ENCODE measurements at regions not wholly inside any gene's neighbourhood (a gene's known extent, or its start where the extent isn't known, plus 50 kb on each side); places are given as distances from the start of the nearest gene placed in this dataset.

DNA sequence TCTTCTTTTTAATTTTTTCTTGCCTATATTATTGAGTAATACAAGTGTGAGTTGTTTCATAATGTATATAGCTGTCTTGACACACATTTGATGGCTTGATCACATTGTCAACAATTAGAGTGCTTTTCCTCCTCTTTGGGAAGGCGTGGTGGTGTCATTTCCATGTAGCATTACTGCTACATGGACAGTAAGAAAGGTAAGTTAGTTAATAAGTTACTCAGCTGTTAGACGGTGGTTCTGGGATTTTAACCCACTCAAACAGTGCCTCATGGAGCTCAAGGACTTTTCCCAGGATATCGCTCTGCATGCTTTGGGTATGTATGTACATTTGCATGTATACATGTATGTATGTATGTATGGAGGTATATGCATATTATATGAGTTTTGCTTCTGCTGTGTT, 94.6 kb downstream of the HAPSTR1 start:
- Histone ChIP-seq H3K4me3 (ENCODE audit: low read length) (no peak overlapping the region), H3K4me1 (ENCODE audit: control insufficient read depth, insufficient read depth, low read length) (no peaks in the 10 kb centered on the region), H3K27me3 (ENCODE audit: control insufficient read depth, insufficient read depth, low read length) (no peaks in the 10 kb centered on the region), H3K9me3 (ENCODE audit: control insufficient read depth, insufficient read depth, low read length) (no peaks in the 10 kb centered on the region), H3K27ac (ENCODE audit: low read length) (no peak overlapping the region), H3K36me3 (ENCODE audit: control insufficient read depth, insufficient read depth, low read length) (no peaks in the 10 kb centered on the region)
- DNase-seq (ENCODE audit: low read depth, low spot score): no peak
- WGBS (ENCODE audit: insufficient coverage, insufficient read length): no CpG with 5 or more reads among the region's 3 CpGs

DNA sequence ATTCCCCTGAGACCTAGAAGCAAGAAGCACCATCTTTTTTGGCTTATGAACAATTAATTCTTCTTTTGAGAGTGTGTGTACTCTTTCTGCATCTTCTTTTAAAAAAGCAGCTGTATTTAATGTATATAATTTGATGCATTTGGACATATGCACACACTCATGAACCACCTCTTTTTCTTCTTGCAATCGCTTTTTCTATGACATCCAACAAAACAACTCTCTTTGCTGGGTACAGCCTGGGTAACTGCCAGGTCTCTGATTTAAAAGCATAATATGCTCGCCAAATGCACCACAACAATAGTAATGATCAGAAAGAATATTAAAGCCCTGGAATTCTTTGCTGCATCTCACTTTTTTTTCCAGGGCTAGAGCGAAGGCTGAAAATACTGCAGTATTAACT, 97.3 kb downstream of the HAPSTR1 start:
- H3K4me3 ChIP-seq (ENCODE audit: low read length): no peak overlapping the region
- no peaks in the 10 kb centered on the region for H3K27me3 ChIP-seq (ENCODE audit: control insufficient read depth, insufficient read depth, low read length)
- no peak overlapping the region for H3K27ac ChIP-seq (ENCODE audit: low read length)
- no peak for DNase-seq (ENCODE audit: low read depth, low spot score)
- H3K9me3 ChIP-seq (ENCODE audit: control insufficient read depth, insufficient read depth, low read length): no peaks in the 10 kb centered on the region
- H3K36me3 ChIP-seq (ENCODE audit: control insufficient read depth, insufficient read depth, low read length): no peaks in the 10 kb centered on the region
- H3K4me1 ChIP-seq (ENCODE audit: control insufficient read depth, insufficient read depth, low read length): no peaks in the 10 kb centered on the region
- WGBS (ENCODE audit: insufficient coverage, insufficient read length): no CpG with 5 or more reads among the region's 3 CpGs

DNA sequence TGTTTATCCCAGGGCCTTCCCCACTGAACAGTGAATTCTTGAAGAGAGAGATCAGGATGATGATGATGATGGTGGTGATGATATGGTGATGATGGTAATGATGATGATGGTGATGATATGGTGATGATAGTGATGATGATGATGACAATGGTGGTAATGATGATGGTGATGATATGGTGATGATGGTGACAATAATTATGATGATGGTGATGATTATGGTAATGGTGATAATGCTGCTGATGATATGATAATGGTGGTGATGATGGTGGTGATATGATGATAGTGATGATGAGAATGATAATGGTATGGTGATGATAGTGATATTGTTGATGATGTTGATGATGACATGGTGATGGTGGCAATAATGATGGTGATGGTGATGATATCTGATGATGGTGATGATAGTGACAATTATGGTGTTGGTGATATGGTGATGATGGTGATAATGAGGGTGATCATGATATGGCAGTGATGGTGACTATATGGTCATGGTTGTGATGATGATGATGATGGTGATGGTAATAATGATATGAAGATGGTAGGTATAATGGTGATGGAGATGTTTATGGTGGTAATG, 99.9 kb downstream of the HAPSTR1 start:
- no peak for DNase-seq (ENCODE audit: low read depth, low spot score)
- H3K9me3 ChIP-seq (ENCODE audit: control insufficient read depth, insufficient read depth, low read length): no peaks in the 10 kb centered on the region
- no peaks in the 10 kb centered on the region for H3K36me3 ChIP-seq (ENCODE audit: control insufficient read depth, insufficient read depth, low read length)
- no peaks in the 10 kb centered on the region for H3K27me3 ChIP-seq (ENCODE audit: control insufficient read depth, insufficient read depth, low read length)
- H3K4me1 ChIP-seq (ENCODE audit: control insufficient read depth, insufficient read depth, low read length): no peaks in the 10 kb centered on the region
- H3K4me3 ChIP-seq (ENCODE audit: low read length): no peak overlapping the region
- no peak overlapping the region for H3K27ac ChIP-seq (ENCODE audit: low read length)

DNA sequence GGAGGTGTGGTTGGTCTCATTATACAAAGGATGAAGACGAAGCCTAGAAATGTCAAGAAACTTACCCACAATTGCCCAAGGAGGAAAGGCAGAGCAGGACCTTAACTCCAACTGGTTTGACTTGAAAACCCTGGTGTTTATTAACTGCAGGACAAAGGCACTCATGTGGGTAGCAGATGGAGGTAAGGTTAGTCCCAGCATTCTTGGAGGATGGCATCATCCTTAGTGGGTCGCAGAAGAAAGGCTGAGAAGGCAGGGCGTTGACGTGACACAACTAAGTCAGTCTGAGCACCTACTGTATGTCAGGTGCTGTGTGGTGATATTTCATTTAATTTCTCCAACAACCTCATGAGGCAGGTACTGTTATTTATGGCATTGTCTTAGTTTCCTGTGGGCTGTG, 101.3 kb downstream of the HAPSTR1 start:
- Histone ChIP-seq H3K4me1 (ENCODE audit: control insufficient read depth, insufficient read depth, low read length) (no peaks in the 10 kb centered on the region), H3K27me3 (ENCODE audit: control insufficient read depth, insufficient read depth, low read length) (no peaks in the 10 kb centered on the region), H3K9me3 (ENCODE audit: control insufficient read depth, insufficient read depth, low read length) (no peaks in the 10 kb centered on the region), H3K36me3 (ENCODE audit: control insufficient read depth, insufficient read depth, low read length) (no peaks in the 10 kb centered on the region), H3K4me3 (ENCODE audit: low read length) (no peak overlapping the region), H3K27ac (ENCODE audit: low read length) (no peak overlapping the region)
- no CpG with 5 or more reads among the region's 4 CpGs for WGBS (ENCODE audit: insufficient coverage, insufficient read length)
- DNase-seq (ENCODE audit: low read depth, low spot score): no peak

DNA sequence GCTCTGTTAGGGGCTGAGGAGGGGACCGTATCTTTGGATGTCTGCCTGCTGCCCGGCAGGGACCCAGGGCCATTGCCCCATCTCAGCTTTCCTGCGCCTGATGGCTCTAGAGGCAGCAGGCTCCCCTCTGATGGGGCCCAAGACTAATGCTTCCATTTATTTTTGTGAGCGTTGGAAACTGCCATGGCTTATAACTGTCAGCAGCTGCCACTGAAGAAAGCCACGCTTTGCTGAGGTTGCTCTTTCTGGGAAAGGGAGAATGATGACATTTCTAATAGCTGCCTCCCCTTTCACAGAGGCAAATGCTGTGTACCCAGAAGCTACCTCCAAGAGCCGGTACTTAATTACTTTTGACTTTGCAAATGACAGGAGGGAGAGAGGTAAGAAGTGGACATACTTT, 103.8 kb downstream of the HAPSTR1 start:
- Histone ChIP-seq H3K4me3 (ENCODE audit: low read length) (no peak overlapping the region), H3K4me1 (ENCODE audit: control insufficient read depth, insufficient read depth, low read length) (no peaks in the 10 kb centered on the region), H3K36me3 (ENCODE audit: control insufficient read depth, insufficient read depth, low read length) (no peaks in the 10 kb centered on the region), H3K27me3 (ENCODE audit: control insufficient read depth, insufficient read depth, low read length) (no peaks in the 10 kb centered on the region), H3K9me3 (ENCODE audit: control insufficient read depth, insufficient read depth, low read length) (no peaks in the 10 kb centered on the region), H3K27ac (ENCODE audit: low read length) (no peak overlapping the region)
- no CpG with 5 or more reads among the region's 6 CpGs for WGBS (ENCODE audit: insufficient coverage, insufficient read length)
- no peak for DNase-seq (ENCODE audit: low read depth, low spot score)

DNA sequence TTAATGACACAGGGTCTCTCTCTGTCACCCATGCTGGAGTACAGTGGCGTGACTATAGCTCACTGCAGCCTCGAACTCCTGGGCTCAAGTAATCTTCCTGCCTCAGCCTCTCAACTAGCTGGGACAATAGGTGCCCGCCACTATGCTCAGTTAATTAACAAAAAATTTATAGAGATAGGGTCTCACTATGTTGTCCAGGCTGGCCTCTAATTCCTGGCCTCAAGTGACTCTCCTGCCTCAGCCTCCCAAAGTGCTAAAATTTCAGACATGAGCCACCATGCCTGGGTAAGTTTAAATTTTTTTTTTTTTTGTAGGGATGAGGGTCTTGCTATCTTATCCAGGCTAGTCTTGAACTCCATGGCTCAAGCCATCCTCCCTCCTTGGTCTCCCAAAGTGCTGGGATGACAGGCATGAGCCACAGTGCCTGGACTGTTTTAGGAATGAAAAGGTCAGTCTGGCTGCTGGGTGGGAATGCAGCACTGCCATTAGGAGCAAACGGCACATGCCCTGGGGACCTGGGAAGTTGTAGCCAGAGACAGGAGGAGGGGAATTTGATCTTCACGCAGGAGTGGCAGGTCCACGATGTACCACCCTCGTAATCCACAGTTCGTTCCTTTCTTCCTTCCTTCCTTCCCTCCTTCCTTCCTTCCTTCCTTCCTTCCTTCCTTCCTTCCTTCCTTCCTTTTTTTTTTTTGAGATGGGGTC, 106.7 kb downstream of the HAPSTR1 start:
- Histone ChIP-seq H3K27ac (ENCODE audit: low read length) (no peak overlapping the region), H3K4me3 (ENCODE audit: low read length) (no peak overlapping the region), H3K27me3 (ENCODE audit: control insufficient read depth, insufficient read depth, low read length) (no peaks in the 10 kb centered on the region), H3K9me3 (ENCODE audit: control insufficient read depth, insufficient read depth, low read length) (no peaks in the 10 kb centered on the region; the same call in 1 of the 2 replicates), H3K36me3 (ENCODE audit: control insufficient read depth, insufficient read depth, low read length) (no peaks in the 10 kb centered on the region), H3K4me1 (ENCODE audit: control insufficient read depth, insufficient read depth, low read length) (no peaks in the 10 kb centered on the region)
- no peak for DNase-seq (ENCODE audit: low read depth, low spot score)
- WGBS (ENCODE audit: insufficient coverage, insufficient read length): no CpG with 5 or more reads among the region's 8 CpGs

DNA sequence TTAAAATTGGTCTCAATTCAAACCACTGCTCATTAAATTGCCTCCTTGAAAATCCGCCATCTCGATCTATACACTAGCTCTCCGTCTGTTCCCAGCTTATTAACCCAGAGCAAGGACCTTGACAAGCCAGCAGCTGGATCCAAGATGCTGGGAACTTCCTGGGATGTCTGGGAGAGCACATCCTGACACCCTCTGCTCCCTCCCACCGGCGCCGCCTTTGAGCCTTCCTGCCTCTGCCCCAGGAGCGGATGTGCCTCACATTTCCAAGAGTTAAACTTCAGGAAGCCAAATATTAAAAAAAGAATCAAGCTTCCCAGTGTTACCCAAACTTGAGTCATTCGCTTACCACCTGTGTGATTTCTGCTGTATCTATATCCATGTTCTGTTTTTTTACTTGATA, 107.9 kb downstream of the HAPSTR1 start:
- DNase-seq (ENCODE audit: low read depth, low spot score): no peak
- Histone ChIP-seq H3K4me1 (ENCODE audit: control insufficient read depth, insufficient read depth, low read length) (no peaks in the 10 kb centered on the region), H3K9me3 (ENCODE audit: control insufficient read depth, insufficient read depth, low read length) (no peaks in the 10 kb centered on the region; the same call in 1 of the 2 replicates), H3K36me3 (ENCODE audit: control insufficient read depth, insufficient read depth, low read length) (no peaks in the 10 kb centered on the region), H3K27me3 (ENCODE audit: control insufficient read depth, insufficient read depth, low read length) (no peaks in the 10 kb centered on the region), H3K27ac (ENCODE audit: low read length) (no peak overlapping the region), H3K4me3 (ENCODE audit: low read length) (no peak overlapping the region)
- no CpG with 5 or more reads among the region's 8 CpGs for WGBS (ENCODE audit: insufficient coverage, insufficient read length)

DNA sequence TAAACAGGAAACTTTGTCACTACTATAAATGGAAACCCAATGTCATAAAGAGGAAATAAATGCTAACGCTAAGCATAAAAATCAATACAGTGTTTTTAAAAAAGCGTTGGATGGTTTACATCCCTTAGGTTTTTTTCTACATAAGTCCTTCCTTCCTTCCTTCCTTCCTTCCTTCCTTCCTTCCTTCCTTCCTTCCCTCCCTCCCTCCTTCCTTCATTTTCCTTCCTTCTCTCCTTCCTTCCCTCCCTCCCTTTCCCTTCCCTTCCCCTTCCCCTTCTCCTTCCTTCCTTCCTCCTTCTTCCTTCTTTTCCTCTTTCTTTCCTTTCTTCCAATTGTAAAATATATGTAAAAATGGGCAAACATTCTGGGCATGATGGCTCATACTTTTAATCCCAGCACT, 108.3 kb downstream of the HAPSTR1 start:
- no CpG with 5 or more reads among the region's 2 CpGs for WGBS (ENCODE audit: insufficient coverage, insufficient read length)
- Histone ChIP-seq H3K4me3 (ENCODE audit: low read length) (no peak overlapping the region), H3K36me3 (ENCODE audit: control insufficient read depth, insufficient read depth, low read length) (no peaks in the 10 kb centered on the region), H3K27ac (ENCODE audit: low read length) (no peak overlapping the region), H3K27me3 (ENCODE audit: control insufficient read depth, insufficient read depth, low read length) (no peaks in the 10 kb centered on the region), H3K4me1 (ENCODE audit: control insufficient read depth, insufficient read depth, low read length) (no peaks in the 10 kb centered on the region), H3K9me3 (ENCODE audit: control insufficient read depth, insufficient read depth, low read length) (no peaks in the 10 kb centered on the region; the same call in 1 of the 2 replicates)
- DNase-seq (ENCODE audit: low read depth, low spot score): no peak

DNA sequence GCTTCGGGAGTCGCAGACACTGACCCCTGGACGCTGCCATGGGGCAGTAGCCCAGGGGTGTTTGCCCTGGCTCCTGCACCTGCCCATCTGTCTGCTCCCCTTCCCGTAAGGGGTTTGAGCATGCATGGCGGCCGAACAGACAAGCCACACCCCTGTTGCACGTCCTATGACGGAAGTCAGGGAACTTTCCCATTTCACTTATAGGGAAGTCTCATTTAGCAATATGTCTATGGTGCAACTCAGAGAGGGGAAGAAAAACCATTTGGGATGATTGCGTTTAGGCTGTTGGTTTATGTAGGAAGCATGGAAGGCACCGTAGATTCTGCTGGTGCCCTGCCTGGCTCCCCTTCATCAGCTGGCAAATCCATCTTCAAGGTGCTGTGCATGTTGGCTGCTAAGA, 112.5 kb downstream of the HAPSTR1 start:
- no CpG with 5 or more reads among the region's 10 CpGs for whole genome bisulfite sequencing (ENCODE audit: insufficient coverage, insufficient read length)
- DNase-seq (ENCODE audit: low read depth, low spot score): no peak
- H3K36me3 ChIP-seq (ENCODE audit: control insufficient read depth, insufficient read depth, low read length): no peaks in the 10 kb centered on the region
- no peak overlapping the region for H3K27ac ChIP-seq (ENCODE audit: low read length)
- no peak overlapping the region for H3K4me3 ChIP-seq (ENCODE audit: low read length)
- H3K4me1 ChIP-seq (ENCODE audit: control insufficient read depth, insufficient read depth, low read length): no peaks in the 10 kb centered on the region
- H3K27me3 ChIP-seq (ENCODE audit: control insufficient read depth, insufficient read depth, low read length): no peaks in the 10 kb centered on the region
- H3K9me3 ChIP-seq (ENCODE audit: control insufficient read depth, insufficient read depth, low read length): no peaks in the 10 kb centered on the region; the same call in 1 of the 2 replicates

DNA sequence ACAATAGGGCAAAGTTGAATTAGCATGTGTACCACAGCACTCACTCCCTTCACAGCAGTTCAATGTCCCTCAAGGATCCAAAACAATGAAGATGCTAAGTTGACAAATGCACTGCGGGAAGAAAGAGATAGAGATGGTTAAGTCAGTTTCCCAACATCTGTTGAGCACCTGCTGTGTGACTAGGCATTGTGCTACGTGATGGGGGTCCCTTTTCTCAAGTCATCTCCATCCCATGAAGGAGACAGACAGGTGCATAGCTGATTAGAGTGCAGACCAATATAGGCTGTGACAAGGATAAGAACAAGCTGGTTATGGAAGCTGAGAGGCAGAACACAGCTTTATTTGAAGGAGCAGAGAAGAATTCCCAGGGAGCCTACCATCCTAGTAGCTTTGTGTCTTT, 114.2 kb downstream of the HAPSTR1 start:
- Histone ChIP-seq H3K9me3 (ENCODE audit: control insufficient read depth, insufficient read depth, low read length) (no peaks in the 10 kb centered on the region; the same call in 1 of the 2 replicates), H3K4me3 (ENCODE audit: low read length) (no peak overlapping the region), H3K4me1 (ENCODE audit: control insufficient read depth, insufficient read depth, low read length) (no peaks in the 10 kb centered on the region), H3K27ac (ENCODE audit: low read length) (no peak overlapping the region), H3K27me3 (ENCODE audit: control insufficient read depth, insufficient read depth, low read length) (no peaks in the 10 kb centered on the region), H3K36me3 (ENCODE audit: control insufficient read depth, insufficient read depth, low read length) (no peaks in the 10 kb centered on the region)
- no peak for DNase-seq (ENCODE audit: low read depth, low spot score)
- WGBS (ENCODE audit: insufficient coverage, insufficient read length): no CpG with 5 or more reads among the region's 2 CpGs

DNA sequence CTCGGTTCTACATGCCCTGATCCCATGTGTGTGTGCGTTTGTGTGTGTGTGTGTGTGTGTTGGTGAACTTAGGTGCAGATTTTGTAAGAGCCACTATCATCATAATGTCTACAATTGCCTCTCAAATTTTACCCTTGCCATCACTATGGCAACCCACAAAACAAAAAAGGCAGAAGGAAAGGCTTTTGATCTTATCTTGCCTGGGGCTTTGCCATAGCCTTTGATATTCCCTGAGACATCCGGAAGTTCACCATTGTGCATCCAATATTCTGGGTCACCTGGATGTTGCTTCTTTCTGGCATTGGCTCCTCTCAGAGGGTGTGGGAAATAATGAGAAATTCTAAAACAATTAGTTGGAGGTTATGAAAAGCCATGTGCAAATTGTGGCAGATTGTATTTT, 114.7 kb downstream of the HAPSTR1 start:
- Histone ChIP-seq H3K4me3 (ENCODE audit: low read length) (no peak overlapping the region), H3K27ac (ENCODE audit: low read length) (no peak overlapping the region), H3K27me3 (ENCODE audit: control insufficient read depth, insufficient read depth, low read length) (no peaks in the 10 kb centered on the region), H3K9me3 (ENCODE audit: control insufficient read depth, insufficient read depth, low read length) (no peaks in the 10 kb centered on the region; the same call in 1 of the 2 replicates), H3K36me3 (ENCODE audit: control insufficient read depth, insufficient read depth, low read length) (no peaks in the 10 kb centered on the region), H3K4me1 (ENCODE audit: control insufficient read depth, insufficient read depth, low read length) (no peaks in the 10 kb centered on the region)
- DNase-seq (ENCODE audit: low read depth, low spot score): no peak
- WGBS (ENCODE audit: insufficient coverage, insufficient read length): no CpG with 5 or more reads among the region's 3 CpGs
